Glomerular visceral epithelial cell (primary cell): ENCODE measurements at regions not wholly inside any gene's neighbourhood (a gene's known extent, or its start where the extent isn't known, plus 50 kb on each side); places are given as distances from the start of the nearest gene placed in this dataset.

ENCODE experiments used
- DNase-seq: peaks from one replicate; pipeline ENCODE4 v3.0.0-alpha.2; 2016; ENCODE audit errors: extremely low spot score

DNA sequence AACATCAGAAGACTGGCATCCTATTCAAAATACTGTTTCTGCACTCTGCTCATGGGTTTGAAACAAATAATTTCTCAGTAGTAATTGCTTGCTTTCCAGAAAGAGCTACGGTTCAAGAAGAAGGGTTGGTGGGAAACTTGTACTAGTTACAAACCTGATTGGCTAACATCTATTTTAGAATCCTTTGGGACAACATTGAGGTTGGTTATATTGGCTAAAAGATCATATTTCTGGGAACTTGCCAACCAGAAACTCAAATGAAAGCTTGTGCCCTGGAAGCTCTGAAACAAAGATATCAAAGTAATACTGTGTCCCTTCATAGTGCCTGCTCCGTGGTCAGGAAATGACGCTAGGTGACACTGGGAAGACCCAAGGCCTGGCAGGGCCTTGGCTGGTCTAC is 141.7 kb downstream of the LACC1 start:
- DNase-seq = no peak

DNA sequence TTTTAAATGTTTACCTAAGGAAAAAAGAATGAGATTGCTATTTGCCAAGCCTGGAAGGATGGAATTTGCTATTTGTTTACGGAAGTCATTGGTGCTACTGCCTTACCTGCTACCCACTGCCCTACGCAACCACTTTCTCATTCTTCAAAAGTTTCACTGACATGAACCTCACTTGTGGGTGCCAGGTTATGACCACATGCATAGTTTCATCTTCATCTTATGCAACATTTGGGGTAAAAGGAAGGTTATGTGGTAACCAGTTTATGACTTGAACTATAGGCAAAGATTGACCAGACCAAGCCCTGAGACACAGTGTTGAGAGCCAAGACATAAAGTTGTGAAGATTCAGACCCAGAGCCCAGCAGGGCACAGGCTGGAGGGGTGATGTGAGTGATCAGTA is 142.5 kb downstream of the LACC1 start:
- peak; percentile 27 for DNase-seq

- DNase-seq = no peak
Measured at GRCh38 chr13:44024167-44024845, 144.6 kb downstream of the LACC1 start.

- DNase-seq = no peak
Measured at GRCh38 chr13:44024846-44025195, 145.1 kb downstream of the LACC1 start.

DNA sequence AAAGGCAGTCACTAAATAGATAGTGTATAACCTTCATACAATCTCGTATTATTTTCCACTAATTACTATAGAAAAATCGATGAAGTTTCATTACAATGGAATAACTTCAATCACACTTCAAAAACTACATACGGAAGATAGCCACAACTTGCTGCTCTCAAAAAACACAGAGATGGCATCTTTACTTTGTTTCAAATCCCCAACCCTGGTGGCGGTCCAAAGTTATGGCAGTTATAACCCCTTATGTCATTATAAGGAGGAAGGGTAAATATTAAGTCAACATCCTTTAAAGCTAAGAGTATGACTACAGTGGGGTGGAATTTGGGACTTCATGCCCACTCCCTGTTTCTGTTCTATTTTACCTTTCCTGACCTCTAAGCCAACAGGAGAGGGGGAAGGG is 146.5 kb downstream of the LACC1 start:
- no peak for DNase-seq

- DNase-seq = no peak
Measured at GRCh38 chr13:44028734-44029133, 149.0 kb downstream of the LACC1 start.

GRCh38 chr13:44030615-44031014 is 150.9 kb downstream of the LACC1 start:
- no peak for DNase-seq

DNA sequence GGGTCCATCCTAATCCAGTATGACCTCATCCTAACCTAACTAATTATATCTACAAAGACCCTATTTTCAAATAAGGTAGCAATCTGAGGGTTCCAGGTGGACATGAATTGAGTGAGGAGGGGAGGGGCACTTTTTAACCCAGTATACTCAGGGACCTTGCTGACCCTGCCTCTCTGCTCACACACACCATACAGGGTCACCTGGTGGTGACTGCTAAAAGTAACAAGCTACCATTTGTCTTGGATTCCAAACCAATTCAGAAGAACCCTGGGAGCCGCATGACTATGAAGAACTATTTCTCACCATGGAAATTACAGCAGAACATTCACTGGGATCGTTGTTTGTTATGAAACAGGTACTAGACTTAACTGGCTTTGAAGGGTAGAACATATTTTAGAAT is 151.9 kb downstream of the LACC1 start:
- DNase-seq = no peak

DNA sequence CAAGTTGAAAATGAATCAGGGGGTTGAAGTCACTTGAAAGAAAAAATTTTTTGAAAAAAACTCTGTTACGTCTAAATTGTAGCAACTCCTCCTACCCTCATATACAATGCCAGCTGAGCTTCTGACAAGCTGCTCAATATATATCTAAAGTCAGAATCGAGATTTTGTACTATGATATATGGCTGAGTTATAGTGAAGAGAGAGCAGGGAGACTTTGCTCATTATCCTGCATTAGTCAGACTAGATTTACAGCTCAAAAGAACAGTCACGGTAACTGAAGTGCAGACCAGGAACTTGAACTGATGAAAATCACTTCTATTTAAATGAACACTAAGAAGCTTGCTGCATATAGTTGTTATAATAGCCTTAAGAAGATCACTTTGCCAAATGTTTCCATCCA is 153.1 kb downstream of the LACC1 start:
- DNase-seq = no peak

- DNase-seq = no peak
Measured at GRCh38 chr13:44035400-44035799, 155.7 kb downstream of the LACC1 start.

DNA sequence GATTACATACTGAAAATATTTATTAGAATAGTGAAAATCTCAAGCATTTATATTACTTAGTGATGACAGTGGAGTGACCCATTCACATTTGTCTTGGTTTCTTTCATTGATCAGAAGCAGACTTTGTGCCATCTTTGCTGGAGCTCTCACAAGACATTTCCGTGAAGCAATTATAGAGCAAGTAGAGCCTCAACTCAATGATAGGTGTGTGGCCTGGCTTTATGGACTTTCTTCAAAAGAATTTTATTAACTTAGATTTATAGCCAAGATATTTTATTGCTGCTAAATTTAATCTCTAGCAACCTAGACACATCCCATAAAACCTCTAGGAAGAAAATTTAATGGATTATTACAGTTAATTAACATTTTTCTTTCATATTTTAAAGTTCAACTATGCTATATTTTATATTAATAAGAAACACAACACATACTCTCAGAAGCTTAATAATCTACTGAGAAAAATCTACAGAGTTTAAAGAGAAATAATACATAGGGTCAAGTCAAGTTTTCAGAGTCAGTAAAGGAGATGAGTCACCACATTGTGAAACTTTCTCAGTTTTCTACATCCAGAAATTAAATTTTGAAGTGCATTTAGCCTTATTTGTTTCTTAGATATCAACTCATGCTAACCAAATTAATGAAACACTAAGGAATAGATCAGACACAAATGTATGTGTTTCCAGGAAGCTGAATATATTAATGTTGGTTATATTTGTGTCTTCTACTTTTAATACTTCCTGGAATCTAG is 160.5 kb downstream of the LACC1 start:
- DNase-seq = no peak

GRCh38 chr13:44040818-44041100 is 161.1 kb downstream of the LACC1 start:
- peak; percentile 46 for DNase-seq

DNA sequence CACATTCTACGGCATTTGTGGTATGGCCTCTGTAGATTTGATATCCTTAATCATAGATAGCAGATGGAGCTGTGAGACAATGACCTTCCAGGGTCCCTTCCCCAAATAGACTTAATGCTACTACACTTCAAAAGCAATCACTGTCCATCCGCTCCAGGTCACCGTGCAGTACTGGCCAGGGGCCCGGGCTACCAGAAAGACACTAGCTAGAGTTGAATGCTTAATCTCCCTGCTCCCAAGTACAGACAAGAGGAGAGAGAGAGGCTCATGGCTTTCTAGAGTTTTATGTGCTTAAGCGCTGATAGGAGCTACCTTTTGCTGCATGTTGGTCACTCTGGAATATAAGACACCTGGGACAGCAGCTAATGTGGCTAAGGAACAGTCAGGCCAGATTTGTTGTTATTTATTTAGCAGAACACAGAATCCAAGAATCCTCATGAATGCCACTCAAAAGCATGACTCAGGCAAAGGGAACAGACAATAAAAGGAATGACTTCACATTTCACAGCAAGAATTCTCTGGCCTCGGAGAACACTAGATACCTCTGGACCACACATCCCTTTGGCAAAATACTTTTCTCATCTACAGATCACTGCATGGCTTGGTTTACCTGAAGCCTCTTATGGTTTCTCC is 165.0 kb downstream of the LACC1 start:
- no peak for DNase-seq

DNA sequence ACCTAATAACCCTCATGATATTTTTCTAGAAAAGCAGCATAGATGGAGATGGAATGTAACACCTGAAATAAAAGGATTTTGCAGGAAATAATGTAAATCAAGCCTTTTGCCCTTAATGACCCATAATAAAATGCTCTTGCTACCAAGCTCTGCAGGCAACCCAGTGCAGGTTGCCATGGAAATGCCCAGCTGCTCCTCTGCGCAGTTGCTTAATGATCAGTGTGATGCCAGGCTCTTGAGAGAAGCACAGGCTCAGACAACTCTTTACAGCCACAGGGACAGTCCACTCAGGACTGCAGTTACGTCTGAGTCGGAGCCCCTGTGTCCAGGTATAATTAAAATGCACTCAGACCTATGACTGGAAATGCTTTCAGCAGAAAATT is 165.5 kb downstream of the LACC1 start:
- no peak for DNase-seq

DNA sequence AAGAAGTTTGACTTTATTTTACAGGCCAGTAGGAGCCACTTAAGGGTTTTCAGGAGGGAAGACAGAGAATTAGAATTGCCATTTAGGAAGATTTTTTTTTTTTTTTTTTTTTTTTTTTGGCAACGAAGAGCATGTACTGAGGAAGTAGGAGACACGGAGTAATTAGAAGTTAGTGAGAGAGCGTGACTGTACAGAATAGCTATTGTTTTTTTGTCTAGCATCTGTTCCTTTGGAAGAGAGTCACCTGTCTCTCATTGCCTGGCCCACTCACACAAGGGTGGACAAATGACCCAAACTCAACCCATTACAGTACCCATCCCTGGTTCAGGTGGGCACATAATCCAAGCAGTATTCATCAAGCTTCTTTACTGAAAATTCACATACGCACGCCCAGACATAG is 166.7 kb downstream of the LACC1 start:
- DNase-seq = no peak

DNA sequence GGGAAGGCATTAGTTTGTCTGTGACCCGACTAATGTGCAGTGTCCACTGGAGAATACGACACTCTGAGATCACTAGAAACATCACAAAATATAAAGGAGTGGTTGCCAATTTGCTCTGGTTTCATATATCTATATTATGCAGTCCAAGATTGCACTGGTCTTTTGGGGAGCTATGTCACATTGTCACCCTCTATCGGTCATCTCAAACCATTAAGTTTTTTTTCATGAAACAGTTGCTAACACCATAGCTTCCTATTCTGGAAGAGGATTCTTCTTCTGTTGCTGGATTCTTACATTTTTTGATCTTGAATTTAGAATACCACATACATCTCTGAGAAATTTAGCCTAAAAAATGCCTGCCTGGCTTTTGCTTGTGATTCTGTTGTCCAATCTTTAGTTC is 168.6 kb downstream of the LACC1 start:
- no peak for DNase-seq

- no peak for DNase-seq
Measured at GRCh38 chr13:44049081-44049945, 169.6 kb downstream of the LACC1 start.

DNA sequence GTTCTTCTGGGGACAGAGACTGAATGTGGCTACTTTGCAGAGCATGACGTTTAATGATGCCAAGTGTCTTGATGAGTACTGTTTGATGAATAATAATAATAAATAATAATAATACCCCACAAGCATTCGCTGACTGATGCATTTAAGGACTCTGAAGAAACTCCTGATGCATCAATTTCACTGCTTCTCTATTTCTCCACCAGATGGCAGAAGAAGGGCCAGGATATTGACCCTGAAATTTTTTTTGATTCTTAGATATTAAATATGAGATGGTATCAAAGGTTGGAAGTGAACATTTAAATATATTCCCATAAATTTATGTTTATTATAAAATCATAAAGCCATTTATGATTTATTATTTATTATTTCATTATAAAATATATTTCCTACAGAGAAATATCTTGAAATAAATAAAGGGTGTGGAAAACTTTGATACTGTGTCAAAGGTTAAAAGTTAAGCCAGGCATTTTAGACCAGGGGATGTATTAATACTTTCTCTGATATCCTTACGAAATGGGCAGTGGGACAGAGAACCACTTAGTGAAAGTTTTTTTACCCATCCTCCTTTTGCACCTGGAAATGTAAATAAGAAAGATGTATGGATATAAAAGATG is 170.9 kb downstream of the LACC1 start:
- peak; percentile 31 for DNase-seq

- DNase-seq = no peak
Measured at GRCh38 chr13:44051405-44051804, 171.7 kb downstream of the LACC1 start.

DNA sequence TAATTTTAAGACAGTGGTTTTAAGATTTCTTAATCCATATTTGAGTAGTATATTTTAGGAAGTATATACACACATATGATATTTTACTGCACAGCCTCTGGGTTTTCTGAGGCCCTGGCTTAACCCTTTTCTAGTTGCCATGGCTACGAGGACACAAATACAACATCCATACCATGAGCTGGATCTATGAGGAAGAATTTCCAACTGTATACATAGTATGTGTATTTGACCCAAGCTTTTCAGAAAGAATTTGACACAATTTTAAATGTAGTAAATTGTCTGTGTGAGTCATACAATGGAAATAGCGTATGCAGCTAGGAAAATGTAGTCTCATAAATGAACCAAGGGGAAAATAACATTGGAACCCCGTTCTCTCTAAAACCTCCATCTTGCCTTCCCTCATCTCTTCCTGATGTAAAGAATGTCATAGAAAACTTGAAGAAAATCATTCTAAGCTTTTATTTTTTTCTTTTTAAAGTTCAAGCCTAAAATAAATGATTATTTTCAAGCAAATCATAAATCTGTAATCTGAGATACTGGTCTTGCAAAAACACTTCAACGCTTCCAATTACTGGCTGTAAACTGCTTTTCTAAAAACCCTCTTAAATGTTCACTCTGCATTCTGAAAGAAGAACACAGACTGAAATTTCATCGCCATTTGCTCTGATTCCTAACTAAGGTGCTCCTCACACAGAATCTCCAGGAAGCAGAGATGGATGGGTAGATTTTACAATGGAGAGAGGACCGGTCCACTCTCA is 172.4 kb downstream of the LACC1 start:
- peak; percentile 16 for DNase-seq

- DNase-seq = peak; percentile 14
Measured at GRCh38 chr13:44052780-44053184, 173.1 kb downstream of the LACC1 start.
